Activated CD8-positive, alpha-beta memory T cell treated with anti-CD3 and anti-CD28 coated beads for 24 hours (primary cell): ENCODE measurements at regions not wholly inside any gene's neighbourhood (a gene's known extent, or its start where the extent isn't known, plus 50 kb on each side); places are given as distances from the start of the nearest gene placed in this dataset.
"Not testable (repeated sequence)": the region's sequence is repeated elsewhere in the genome, so short reads cannot be mapped to it uniquely, and the experiment has no call there.

ENCODE experiments used
- DNase-seq: peaks from one replicate; pipeline ENCODE4 v3.0.0-alpha.2; 2020

DNA sequence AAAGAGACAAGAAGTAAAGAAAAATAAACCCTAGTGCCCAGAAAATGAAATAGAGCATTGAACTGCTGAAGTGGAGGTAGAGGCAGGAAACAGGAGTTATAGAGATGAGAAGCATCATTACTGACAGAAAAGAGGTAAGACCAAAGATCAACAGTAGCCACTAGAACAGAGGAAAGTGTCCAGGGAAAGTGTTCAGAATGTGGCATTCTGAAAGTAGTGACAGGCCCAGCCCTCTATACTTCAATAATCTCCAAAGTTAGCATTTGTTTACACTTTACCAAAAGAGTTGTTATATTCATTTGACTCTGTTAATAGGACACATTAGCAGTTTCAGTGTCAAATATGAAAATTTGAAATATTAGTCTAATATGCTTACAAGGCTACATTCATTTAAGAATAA lies 727.1 kb upstream of the NECTIN3 start:
- DNase-seq = no peak

DNA sequence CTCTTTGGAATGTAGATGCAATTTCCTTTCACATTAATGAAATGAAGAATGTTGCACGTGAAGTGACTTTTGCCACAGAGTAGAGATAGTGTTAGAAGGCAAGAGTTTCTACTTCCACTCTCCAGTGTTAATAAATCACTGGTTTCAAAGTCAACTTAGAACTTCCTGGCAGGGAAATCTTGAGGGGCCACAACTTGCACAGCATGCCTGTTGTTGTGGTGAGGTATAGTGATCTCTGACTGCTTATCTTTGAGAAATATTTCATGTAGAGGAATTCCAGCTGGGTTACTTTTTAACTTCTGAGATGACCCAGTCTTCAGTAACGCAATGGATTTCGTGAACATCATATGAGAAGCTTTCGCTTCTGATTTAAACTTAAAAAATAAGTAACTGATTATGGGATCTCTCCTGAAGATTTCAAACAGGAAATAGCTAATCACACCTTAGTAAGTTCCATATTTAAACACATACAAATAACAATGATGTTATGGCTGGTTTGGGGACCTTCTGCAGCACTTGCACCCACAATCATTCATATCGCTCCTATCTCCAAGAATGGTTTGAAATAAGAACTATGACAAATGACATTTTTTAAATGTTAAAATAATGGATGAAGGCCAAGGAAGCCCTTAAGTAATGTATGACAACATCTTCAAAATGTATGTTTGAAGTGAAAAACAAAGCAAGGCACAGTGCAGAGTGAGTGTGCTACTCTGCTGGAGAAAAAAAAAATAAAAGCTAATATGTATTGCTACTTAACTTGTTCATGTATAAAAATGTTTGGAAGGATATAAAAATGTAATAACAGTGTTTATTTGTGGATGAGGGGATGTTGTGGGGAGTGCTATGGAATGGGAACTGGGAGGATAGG lies 726.5 kb upstream of the NECTIN3 start:
- no peak for DNase-seq

DNA sequence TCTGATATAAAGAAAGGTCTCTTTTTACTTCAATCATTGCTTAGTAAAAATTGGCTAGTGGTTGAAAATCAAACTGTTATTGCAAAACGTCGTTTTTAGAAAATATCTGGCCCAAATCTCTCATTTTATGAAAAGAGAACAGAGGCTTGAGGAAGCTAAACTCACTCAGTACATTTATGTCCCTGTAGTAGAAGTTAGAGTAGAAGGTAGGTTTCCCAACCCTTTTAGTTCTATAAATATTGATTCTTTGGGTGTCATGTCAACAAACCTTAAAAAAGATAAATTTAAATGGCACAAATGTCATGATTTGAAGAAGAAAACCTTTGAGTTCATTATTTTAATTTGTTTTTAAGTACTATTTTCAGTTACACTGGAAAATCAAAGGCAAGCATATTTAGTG lies 722.3 kb upstream of the NECTIN3 start:
- no peak for DNase-seq

DNA sequence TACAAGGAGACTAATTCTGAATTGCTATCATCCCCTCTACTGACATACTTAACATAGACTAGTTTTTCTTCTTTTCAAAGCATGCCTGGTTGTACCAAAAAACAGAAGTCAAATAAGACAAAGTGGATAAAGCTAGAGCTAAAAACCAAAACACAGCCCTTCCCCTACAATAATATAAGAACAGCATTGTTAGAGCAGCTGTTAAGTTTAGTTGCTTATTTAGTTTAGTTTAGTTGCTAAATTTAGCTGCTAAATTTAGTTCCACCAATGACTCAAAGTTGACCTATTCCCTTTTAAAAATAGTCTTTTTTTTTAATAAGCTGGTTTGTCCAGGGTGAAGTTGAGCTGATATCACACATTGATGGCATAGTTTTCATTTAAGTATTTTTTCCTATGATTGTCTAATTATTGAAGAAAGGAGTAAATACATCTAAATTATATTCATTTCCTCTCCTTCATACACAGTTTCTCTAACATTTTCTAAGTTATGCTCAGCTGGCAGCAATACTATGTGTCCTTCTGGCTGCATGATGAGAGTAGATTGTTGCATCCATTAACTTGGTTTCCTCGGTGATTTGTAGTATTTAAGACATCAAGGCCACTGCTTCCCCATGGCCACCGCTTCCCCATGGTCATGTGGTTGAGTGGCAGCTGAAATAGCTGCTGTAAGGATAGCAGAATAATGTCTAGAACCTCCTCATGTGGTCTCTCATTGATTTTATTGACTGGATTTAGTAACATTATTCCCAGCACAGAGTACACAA lies 718.6 kb upstream of the NECTIN3 start:
- DNase-seq = no peak

DNA sequence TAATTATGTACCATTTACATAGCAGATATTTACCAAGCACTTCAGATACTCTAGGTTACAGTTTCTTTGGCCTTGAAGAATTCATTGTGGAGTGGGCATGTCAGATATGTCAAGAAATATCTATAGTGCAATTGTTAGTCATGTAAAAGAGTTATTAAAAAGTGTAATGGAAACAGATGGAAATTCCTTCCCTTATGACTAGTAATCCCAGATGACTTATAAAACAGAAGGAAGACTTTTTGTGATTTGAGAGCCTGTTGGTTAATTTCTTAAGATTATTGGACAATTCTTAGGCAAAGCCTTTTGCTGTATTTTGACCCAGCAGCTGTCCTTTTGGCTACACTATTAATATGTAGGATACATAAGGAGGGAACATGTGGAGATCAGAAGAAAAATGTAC lies 708.9 kb upstream of the NECTIN3 start:
- DNase-seq = no peak

DNA sequence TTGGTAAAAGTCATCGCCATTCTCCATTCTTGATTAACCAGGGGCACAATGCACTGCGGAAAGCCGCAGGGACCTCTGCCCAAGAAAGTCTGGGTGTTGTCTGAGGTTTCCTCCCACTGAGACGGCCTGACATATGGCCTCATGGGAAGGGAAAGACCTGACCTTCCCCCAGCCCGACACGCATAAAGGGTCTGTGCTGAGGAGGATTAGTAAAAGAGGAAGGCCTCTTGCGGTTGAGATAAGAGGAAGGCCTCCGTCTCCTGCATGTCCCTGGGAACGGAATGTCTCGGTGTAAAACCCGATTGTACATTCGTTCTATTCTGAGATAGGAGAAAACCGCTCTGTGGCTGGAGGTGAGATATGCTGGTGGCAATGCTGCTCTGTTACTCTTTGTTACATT lies 704.3 kb upstream of the NECTIN3 start:
- not testable (repeated sequence) for DNase-seq

DNA sequence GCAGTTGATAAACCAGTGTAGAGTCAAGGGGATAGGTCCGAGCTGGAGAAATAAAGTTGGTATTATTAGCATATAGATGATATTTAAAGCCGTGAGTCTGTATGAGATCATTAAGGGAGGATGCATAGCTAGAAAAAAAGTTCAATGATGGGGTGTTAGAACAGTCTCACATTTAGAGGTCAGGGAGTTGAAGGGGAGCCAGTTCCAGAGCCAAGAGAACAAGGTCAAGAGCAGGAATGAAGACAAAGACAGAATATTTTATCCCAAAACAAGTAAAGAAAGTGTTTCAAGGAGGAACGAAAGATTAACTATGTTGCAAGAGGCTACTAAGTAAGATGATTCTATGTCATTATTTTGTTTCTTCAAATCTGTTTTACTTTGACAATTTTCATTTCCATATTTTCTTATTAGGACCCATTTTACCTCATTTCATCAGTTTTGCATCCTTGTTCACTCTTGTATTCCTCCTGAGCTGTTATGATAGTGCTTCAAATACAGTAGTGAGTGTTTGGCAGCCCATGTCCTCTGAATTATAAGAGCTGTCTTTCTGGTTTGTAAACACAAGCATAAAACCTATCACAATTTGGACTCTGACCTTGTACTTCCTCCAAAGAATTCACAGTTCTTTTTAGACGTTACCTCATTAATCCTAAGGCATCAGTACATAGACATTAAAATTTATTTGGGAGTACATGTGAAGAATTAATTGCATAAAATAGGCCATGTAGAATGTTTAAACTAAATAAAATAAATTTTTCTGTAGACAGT lies 695.7 kb upstream of the NECTIN3 start:
- DNase-seq = no peak

DNA sequence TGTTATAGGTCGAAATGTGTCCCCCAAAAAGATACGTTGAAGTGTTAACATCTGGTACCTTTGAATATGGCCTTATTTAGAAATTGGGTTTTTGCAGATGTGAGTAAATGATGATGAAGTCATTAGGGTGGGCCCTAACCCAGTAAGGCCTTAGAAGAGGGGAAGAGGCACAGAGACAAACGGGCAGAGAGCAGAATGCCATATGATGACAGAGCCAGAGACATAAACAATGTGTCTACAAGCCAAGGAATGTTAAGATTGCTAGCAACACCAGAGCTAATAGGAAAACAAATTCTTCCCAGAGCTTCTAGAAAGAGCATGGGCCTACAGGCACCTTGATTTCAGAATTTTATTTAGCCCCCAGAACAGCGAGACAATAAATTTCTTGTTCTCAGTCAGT lies 693.1 kb upstream of the NECTIN3 start:
- DNase-seq = no peak

DNA sequence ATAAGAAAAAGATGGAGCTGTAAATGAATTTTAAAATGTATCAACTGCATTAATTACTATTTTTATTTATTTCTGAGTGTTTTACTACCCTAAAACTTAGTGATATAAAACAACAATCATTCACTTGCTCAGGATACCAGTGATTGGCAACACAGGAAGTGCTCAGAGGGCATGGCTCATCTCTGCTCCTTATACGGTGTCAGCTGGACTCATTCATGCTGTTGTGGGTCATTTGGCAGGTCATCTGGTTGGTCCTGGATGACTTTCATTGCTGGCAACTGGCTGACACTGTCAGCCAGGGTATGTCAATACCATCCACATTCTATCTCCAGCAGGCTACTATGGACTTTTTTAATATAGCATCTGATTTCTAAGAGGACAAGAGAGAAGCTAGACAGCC lies 689.6 kb upstream of the NECTIN3 start:
- no peak for DNase-seq

DNA sequence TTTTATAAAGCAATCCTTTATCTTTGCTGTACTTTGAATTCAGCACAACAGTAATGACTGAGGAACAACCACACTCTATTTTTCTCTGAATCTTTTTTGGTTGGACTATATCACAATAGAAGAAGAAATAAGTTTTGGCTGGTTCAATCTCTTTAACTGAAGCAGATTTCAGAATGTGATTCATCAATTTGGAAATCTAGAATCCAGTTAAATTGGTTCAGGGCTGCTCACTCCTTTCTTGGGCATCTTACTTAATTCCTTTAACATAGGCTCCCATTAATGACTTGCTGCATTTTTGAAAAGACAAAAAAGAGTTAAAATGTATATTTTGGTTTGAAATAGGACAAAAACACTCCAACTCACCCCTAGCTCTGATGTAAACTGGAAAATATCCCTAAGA lies 688.3 kb upstream of the NECTIN3 start:
- DNase-seq = no peak

DNA sequence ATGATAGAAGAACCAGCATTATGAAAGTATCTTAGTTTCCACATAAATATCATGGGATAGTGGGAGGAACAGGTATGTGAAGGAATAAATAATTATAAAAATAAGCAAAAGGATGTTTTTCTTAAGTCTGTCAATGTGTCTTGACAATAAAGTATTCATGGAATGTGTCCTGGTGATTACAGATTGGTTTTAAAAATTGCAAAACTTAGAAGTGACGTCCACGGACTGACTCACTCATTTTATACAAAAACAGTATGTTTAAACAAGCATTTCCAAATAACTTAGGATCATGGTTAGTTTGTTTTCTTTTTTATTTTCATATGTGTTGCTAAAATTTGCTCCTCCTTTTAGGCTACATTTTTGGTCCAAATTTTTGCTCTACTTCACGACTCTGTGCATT lies 687.0 kb upstream of the NECTIN3 start:
- DNase-seq = no peak

DNA sequence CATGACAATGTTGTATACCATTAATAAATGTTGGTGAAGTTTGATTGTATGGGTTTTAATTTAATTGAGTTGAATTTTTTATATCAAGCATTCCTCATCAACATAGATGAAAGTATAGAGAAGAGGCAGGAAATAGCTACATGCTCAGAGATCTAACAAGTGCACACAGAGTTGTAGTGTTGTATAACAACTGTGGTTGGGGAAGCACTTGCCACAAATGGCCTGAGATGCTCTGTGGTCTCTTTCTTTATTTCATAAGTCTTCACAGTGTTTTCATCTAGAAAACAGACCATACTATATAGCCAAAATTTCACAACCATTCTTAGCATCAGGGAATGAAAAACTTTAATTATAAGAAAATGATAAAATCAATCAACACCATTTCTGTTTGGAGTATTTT lies 682.6 kb upstream of the NECTIN3 start:
- no peak for DNase-seq

DNA sequence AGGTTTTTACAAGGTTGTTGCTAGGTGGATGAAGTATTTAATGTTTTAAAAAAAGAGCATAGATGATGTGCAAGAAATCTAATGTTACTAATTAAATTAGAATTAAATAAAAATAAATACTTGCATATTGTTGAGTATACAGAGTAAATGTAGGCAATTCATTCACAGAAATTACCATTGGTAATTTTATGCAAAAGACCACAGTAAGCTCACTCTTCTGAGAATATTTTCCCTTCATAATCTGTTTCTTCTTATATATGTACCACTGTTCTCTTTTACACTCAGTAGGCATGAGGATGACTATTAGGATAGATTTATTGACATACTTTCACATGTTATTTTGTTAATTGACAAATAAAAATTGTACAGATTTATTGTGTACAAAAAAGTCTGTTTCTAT lies 681.2 kb upstream of the NECTIN3 start:
- DNase-seq = no peak

DNA sequence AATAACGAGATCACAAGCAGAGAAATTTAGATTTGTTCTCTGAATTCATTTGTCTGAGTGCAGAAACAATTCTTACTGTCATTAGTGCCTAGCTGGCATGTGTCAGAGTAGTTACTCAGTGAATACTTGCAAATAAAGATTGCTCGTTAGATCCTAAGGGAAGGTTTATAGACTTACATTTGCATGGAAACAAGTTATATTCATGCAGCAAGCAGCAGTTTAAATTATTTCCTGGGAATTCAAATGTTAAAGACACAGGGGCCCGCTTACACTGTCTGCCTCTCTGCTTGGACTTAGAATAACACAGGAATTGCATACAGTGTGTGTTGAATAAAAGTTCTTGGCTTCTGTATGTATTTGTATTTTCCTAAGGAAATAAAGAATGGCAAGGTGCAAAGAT lies 680.6 kb upstream of the NECTIN3 start:
- no peak for DNase-seq

DNA sequence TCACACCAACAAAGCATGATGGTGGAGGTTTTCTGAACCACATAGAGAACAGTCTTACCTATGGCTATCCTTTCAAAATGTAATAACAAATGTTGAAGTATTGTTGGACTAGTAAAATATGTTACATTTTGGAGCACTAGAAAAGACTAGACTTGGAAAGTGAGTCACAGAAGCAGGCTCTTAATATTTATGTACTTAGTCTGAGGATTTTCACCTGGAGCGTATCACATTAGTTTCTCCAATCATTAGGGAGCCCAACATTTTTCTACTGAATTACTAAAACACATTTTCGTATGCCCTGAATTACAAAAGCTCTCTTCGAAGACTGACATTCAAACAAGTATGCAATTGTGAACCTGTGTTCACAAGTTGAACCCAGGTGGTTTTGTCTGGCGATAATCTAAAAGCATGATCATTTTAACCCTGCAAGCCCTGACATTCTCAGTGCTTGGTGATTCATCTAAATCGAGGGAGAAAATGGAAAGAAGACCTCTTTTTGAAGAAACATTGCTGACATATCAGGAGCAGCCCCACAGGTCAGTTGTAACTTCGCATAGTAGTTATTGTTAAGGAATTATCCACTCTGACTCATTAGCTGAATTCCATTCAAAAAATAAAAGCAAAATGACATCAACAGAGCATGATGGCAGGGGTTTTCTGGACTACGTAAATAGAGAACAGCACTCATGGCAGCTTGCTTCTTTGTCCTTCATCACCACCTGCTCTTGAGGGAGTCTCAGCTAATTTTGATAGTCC lies 679.8 kb upstream of the NECTIN3 start:
- no peak for DNase-seq

DNA sequence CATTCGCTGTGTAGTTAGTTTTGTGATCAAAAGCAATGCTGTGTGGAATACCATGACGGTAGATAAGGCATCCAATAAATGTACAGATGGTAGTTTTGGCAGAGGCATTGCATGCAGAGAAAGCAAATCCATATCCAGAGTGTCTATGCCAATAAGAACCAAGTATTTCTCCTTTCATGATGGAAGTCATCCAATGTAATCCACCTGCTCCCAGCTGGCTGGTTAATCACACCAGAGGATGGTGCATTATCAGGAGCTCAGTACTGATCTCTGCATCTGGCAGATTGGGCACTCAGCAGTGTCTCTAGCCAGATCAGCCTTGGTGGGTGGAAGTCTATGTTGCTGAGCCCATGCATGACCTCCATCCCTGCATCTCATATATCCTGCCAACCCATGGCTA lies 677.7 kb upstream of the NECTIN3 start:
- no peak for DNase-seq

DNA sequence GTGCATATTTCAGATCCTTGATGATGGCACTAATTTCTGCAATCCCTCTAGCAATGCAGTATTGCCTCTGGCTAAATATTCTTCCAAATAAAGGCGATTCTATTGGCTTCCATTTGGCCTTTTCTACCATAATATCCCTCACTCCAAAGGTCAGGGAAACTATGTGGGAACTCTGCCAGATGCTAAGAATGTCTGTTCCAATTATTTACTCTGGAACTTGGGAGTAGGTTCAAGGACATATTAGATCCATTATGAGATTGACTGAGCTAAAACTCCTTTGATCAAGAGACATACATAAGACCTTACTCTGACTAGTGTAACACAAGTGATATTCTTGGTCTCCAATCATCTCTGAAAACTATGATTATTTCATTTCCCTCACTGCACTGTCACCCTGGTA lies 674.5 kb upstream of the NECTIN3 start:
- no peak for DNase-seq

DNA sequence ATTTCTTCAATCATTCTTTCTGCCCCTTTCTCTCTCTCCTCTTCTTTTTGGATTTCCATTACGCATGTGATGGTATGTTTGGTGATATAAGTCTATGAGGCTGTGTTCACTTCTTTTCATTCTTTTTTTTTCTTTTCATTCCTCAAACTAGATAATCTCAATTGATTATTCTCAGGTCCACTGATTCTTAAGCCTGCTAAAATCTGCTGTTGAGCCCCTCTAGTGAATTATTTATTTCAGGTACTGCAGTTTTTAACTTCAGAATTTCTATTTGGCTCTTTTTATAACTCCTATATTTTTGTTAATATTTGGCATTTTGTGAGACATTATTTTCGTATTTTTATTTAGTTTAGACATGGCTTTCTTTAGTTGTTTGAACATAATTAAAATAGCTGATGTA lies 671.3 kb upstream of the NECTIN3 start:
- DNase-seq = no peak

DNA sequence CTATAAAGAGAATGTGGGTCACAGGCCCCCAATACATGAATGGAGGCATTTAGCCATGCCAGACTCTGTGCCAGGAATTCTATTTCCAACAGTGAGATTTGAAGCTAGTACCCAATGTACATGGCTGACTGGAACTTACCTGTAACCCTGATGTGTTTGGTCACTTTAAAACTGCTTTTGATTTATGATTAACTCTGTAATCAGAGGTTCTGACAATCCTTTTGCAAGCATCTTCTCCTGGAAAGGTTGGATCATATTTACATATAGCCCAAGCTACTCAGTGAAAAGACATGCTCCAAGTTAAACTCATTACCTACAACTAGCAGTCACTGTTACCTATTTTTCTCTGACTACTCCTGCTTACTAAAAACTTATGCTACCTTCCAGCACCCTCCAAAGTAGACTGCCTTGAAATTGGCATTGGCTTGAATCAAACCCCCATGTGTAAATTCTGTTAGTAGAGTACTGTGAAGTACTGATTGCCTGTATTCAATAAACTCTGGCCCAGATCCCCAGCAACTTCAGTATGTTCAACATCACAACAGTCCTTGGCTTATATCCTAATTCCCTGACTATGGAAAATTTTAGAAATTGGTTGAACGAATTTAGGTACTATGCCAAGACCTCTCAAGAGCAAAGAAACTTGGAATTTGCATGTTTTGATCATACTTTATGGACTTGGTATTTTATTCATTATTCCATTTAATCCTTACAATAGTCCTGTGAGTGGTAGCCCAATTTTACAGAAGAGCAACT lies 665.6 kb upstream of the NECTIN3 start:
- no peak for DNase-seq

DNA sequence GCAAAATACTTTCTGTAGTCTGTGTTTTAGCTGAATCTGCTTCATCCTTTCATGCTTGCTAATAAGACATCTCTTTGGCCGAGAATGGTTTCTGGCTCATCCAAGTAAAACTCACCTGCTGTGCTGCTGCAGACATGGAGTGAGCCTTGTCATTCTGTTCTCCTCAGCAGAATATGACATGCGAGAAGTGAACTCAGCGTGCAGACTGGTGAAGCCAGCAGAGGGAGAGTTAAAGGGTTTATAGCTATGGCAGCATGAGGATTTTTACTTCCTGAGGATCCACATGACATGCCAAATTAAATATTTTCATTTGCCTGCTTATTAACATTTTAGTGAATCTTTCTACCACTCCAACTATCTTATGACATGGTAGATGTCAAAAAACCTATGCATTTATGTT lies 658.4 kb upstream of the NECTIN3 start:
- no peak for DNase-seq

DNA sequence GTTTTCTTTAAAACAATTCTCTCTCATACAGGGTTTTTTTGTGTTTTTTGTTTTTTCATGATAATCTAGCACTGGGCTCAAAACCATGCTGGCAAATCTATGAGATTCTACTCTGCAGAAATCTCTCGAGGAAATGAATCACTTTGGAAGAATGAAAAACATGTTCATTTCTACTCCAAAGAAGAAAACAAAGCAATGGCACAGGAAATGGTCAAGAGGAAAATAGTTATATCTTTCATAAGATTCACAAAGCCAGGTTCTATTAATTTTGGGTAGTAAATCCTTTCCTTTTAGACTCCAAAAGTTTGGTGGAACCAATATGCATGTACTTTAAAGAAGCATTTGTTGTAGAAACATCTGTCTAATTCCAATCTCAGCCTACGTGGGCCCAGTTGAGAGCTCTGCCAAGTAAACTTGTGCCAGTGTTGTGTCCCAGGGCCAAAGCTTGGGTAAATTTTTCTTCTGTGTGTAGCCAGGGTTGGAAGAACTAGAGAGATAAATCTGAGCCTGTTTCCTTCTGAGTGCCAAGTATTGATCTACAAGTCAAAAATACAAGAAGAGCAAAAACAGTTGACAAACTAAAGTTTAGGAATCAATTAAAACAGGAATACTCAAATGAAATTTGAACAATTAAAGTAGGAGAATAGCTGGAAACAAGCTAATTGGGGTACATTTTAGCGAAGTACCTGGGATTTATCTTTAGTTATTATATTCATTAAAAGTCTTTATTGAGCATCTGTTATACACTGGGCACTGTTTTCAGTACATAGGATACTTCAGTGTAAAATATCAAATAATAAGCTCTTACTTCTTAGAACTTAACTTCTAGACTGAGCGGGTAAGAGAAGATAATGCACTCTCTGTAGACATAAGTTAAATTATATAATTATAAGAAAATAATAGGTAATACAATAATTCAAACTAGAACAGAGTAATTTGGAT lies 657.5 kb upstream of the NECTIN3 start:
- no peak for DNase-seq
